Bronchial epithelial cell (primary cell): ENCODE measurements at regions not wholly inside any gene's neighbourhood (a gene's known extent, or its start where the extent isn't known, plus 50 kb on each side); places are given as distances from the start of the nearest gene placed in this dataset.
"Not testable (repeated sequence)": the region's sequence is repeated elsewhere in the genome, so short reads cannot be mapped to it uniquely, and the experiment has no call there.

Experiments
- DNase-seq: peaks from one replicate; pipeline ENCODE4 v3.0.0-alpha.2; 2010; ENCODE audit warnings: low read depth
- FAIRE-seq: peaks from 2 replicates; lab custom pipeline; 2011; peaks lifted over from hg19 to GRCh38; lab: Jason Lieb, UNC
- H3K27me3 ChIP-seq: 2 replicates; pipeline ENCODE4 v1.5.1; 2011; ENCODE audit warnings: low read length; ENCODE audit not compliant: control insufficient read depth, insufficient read depth
- H3K36me3 ChIP-seq: 2 replicates; pipeline ENCODE4 v1.5.1; 2011; ENCODE audit warnings: low read length; ENCODE audit not compliant: control insufficient read depth, insufficient read depth
- H3K4me3 ChIP-seq: 2 replicates; pipeline ENCODE4 v1.5.1; 2011; ENCODE audit warnings: mild to moderate bottlenecking, low read depth, low read length, control low read depth
- CTCF ChIP-seq: IDR thresholded peaks from 2 replicates; pipeline ENCODE4 v1.5.1; 2011; ENCODE audit warnings: mild to moderate bottlenecking, moderate library complexity, low read length, control low read depth, inconsistent platforms; ENCODE audit not compliant: insufficient read depth, severe bottlenecking

GRCh38 chr6:134663356-134663755, 286.5 kb downstream of the ALDH8A1 start:
- Histone ChIP-seq H3K36me3 (no peaks in the 10 kb centered on the region), H3K27me3 (no peaks in the 10 kb centered on the region), H3K4me3 (no peak overlapping the region)
- peak; percentile 23 for FAIRE-seq
- DNase-seq: no peak
- no peak for TF ChIP-seq CTCF

- Histone ChIP-seq H3K4me3 (no peak overlapping the region), H3K36me3 (no peaks in the 10 kb centered on the region), H3K27me3 (no peaks in the 10 kb centered on the region)
- no peak for TF ChIP-seq CTCF
- FAIRE-seq (no peak), DNase-seq (no peak)
These were observed 287.7 kb downstream of the ALDH8A1 start for GRCh38 chr6:134662077-134662700.

- not testable (repeated sequence) for FAIRE-seq, H3K4me3 ChIP-seq, H3K27me3 ChIP-seq, DNase-seq, H3K36me3 ChIP-seq
These were observed 290.0 kb downstream of the ALDH8A1 start for GRCh38 chr6:134659885-134660284.

GRCh38 chr6:134658596-134658995, 291.3 kb downstream of the ALDH8A1 start:
- H3K36me3 ChIP-seq: no peaks in the 10 kb centered on the region
- H3K27me3 ChIP-seq: no peaks in the 10 kb centered on the region
- no peak for TF ChIP-seq CTCF
- FAIRE-seq (no peak), DNase-seq (no peak)
- no peak overlapping the region for H3K4me3 ChIP-seq

GRCh38 chr6:134657751-134658527, 292.0 kb downstream of the ALDH8A1 start:
- DNase-seq (peak; percentile 65), FAIRE-seq (no peak)
- Histone ChIP-seq H3K4me3 (no peak overlapping the region), H3K27me3 (no peaks in the 10 kb centered on the region), H3K36me3 (no peaks in the 10 kb centered on the region)
- no peak for TF ChIP-seq CTCF

- no peak overlapping the region for H3K4me3 ChIP-seq
- no peak for TF ChIP-seq CTCF
- H3K36me3 ChIP-seq: no peaks in the 10 kb centered on the region
- DNase-seq: no peak
- no peak for FAIRE-seq
- H3K27me3 ChIP-seq: no peaks in the 10 kb centered on the region
These were observed 292.6 kb downstream of the ALDH8A1 start for GRCh38 chr6:134657343-134657742.
